ENCODE measurements at regions not wholly inside any gene's neighbourhood (a gene's known extent, or its start where the extent isn't known, plus 50 kb on each side); places are given as distances from the start of the nearest gene placed in this dataset.

GRCh38 chr12:19885093-19885812, 446.0 kb downstream of the AEBP2 start:
- TF ChIP-seq CTCF (conservative IDR thresholded peaks at IDR 0.05; ENCODE audit: low read length) (no peak), EZH2phosphoT487 (IDR thresholded peaks at IDR 0.05; ENCODE audit: borderline replicate concordance) (no peak)
